SU-DHL-6 (cell line): ENCODE measurements at regions not wholly inside any gene's neighbourhood (a gene's known extent, or its start where the extent isn't known, plus 50 kb on each side); places are given as distances from the start of the nearest gene placed in this dataset.

Source experiments
- EZH2phosphoT487 ChIP-seq: fragments of 200-600 bp; sonication (generic), shearing (Covaris generic); conservative IDR thresholded peaks from 2 replicates; pipeline ENCODE4 v1.6.1; 2018; ENCODE audit warnings: mild to moderate bottlenecking, antibody characterized with exemption, low read length, moderate library complexity, mixed read lengths
- TF ChIP-seq, protein P1 (sequence below): fragments of 200-600 bp; sonication (generic); IDR thresholded peaks from one replicate; pipeline ENCODE4 v1.5.1; 2017; ENCODE audit warnings: antibody characterized with exemption, mild to moderate bottlenecking, low read length, moderate library complexity; ENCODE audit not compliant: insufficient read depth, poor library complexity, severe bottlenecking

DNA sequence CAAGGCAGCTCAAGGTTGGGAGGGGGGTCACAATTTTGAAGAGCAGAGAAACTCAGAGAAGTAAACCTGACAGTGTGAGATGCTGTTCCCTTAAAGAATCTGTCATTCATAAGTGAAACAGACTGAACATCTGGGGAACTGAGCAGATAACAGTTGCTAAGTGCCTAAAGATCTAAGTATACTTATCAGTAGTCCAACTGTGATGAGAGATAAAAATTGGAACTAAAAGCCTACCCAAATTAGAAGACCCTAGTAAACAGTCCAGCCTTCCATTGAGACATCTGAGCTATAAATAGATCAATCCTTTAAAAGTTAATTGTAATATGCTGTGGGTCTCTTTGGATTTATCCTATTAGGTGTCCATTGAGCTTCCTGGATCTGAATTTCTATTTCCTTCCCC lies 692.8 kb upstream of the ZNF608 start:
- TF ChIP-seq, protein P1, sequence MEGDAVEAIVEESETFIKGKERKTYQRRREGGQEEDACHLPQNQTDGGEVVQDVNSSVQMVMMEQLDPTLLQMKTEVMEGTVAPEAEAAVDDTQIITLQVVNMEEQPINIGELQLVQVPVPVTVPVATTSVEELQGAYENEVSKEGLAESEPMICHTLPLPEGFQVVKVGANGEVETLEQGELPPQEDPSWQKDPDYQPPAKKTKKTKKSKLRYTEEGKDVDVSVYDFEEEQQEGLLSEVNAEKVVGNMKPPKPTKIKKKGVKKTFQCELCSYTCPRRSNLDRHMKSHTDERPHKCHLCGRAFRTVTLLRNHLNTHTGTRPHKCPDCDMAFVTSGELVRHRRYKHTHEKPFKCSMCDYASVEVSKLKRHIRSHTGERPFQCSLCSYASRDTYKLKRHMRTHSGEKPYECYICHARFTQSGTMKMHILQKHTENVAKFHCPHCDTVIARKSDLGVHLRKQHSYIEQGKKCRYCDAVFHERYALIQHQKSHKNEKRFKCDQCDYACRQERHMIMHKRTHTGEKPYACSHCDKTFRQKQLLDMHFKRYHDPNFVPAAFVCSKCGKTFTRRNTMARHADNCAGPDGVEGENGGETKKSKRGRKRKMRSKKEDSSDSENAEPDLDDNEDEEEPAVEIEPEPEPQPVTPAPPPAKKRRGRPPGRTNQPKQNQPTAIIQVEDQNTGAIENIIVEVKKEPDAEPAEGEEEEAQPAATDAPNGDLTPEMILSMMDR: no peak
- TF ChIP-seq EZH2phosphoT487: no peak
